NT2/D1 (cell line): ENCODE measurements at regions not wholly inside any gene's neighbourhood (a gene's known extent, or its start where the extent isn't known, plus 50 kb on each side); places are given as distances from the start of the nearest gene placed in this dataset.

ENCODE experiments used
- YY1 ChIP-seq: IDR thresholded peaks from 2 replicates; pipeline ENCODE4 v1.6.1; 2011; ENCODE audit not compliant: insufficient read length, insufficient read depth
- ZNF274 ChIP-seq: IDR thresholded peaks from 2 replicates; pipeline ENCODE4 v1.6.1; 2011; ENCODE audit warnings: mild to moderate bottlenecking, low read depth, low read length

DNA sequence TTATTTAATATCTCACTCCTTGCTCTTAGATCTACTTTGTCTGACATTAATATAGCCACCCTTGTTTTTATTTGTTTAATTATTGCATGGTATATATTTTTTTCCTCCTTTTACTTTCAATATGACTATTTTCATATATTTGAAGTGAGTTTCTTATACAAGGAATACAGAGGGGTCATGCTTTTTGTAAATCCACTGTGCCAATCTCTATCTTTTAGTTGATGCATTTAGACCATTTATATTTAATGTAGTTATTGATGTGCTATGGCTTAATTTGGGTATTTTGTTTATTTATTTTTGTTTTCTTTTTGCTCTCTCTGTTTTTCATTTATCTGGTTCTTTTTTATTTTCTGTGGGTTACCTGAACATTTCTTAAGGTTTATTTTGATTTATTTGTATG lies 750.6 kb downstream of the TMEM182 start:
- TF ChIP-seq ZNF274 (no peak), YY1 (no peak)
